LNCaP clone FGC (cell line): ENCODE measurements at regions not wholly inside any gene's neighbourhood (a gene's known extent, or its start where the extent isn't known, plus 50 kb on each side); places are given as distances from the start of the nearest gene placed in this dataset.
A peak's percentile ranks its signal among the peaks of the same experiment; 100 is the strongest.

Source experiments
- DNase-seq: peaks from one replicate; pipeline ENCODE4 v3.0.0-alpha.2; 2011; ENCODE audit warnings: low read depth
- H3K4me3 ChIP-seq: 2 replicates; pipeline ENCODE4 v1.5.1; 2011; ENCODE audit warnings: mild to moderate bottlenecking, low read depth, low read length, control low read depth
- CTCF ChIP-seq: IDR thresholded peaks from 2 replicates; pipeline ENCODE4 v1.5.1; 2012; ENCODE audit warnings: mild to moderate bottlenecking; ENCODE audit not compliant: control insufficient read depth, insufficient read depth; ENCODE audit errors: extremely low read depth

- TF ChIP-seq CTCF, result no peak
- DNase-seq, result no peak
- H3K4me3 ChIP-seq, result no peak overlapping the region
Measured at GRCh38 chr1:56080123-56080522, 499.2 kb downstream of the PLPP3 start.

- no peak for TF ChIP-seq CTCF
- DNase-seq, result no peak
Measured at GRCh38 chr1:56079391-56079790, 500.0 kb downstream of the PLPP3 start.

GRCh38 chr1:56077206-56077605, 502.2 kb downstream of the PLPP3 start:
- no peak for TF ChIP-seq CTCF
- no peak for DNase-seq
- H3K4me3 ChIP-seq, result no peak overlapping the region

More at GRCh38 chr1:56079391-56079790, 500.0 kb downstream of the PLPP3 start:
- no peak overlapping the region for H3K4me3 ChIP-seq

- peak; percentile 21 for DNase-seq
- no peak overlapping the region for H3K4me3 ChIP-seq
- no peak for TF ChIP-seq CTCF
Measured at GRCh38 chr1:56074007-56074651, 505.2 kb downstream of the PLPP3 start.

- H3K4me3 ChIP-seq, result no peak overlapping the region
- DNase-seq, result no peak
- TF ChIP-seq CTCF, result no peak
Measured at GRCh38 chr1:56073614-56074006, 505.8 kb downstream of the PLPP3 start.

- TF ChIP-seq CTCF, result no peak
- no peak for DNase-seq
Measured at GRCh38 chr1:56073206-56073605, 506.2 kb downstream of the PLPP3 start.

GRCh38 chr1:56072310-56072709, 507.1 kb downstream of the PLPP3 start:
- DNase-seq, result no peak
- TF ChIP-seq CTCF, result no peak
- no peak overlapping the region for H3K4me3 ChIP-seq

More at GRCh38 chr1:56073206-56073605, 506.2 kb downstream of the PLPP3 start:
- H3K4me3 ChIP-seq, result no peak overlapping the region
